ENCODE measurements at regions not wholly inside any gene's neighbourhood (a gene's known extent, or its start where the extent isn't known, plus 50 kb on each side); places are given as distances from the start of the nearest gene placed in this dataset.

DNA sequence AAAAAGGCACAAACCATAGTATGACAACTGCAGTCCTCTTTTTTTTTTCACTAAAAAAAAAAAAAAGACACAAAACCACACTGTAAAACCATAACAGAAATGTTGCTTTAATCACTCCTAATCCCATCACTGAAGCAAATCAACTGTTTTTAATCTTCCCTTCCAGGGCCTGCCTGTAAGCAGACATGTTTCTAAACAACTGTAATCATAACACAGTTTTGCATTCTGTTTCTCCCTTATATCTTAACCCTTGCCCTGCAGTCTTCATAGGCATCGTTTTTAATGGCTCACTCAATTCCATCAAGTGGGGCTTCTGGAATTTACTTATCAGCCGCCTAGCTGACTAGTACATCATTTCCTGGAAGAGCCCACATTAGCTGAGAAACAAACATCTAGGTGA is 111.0 kb upstream of the SLC25A48 start:
- DNase-seq (ENCODE audit: low spot score): no peak

DNA sequence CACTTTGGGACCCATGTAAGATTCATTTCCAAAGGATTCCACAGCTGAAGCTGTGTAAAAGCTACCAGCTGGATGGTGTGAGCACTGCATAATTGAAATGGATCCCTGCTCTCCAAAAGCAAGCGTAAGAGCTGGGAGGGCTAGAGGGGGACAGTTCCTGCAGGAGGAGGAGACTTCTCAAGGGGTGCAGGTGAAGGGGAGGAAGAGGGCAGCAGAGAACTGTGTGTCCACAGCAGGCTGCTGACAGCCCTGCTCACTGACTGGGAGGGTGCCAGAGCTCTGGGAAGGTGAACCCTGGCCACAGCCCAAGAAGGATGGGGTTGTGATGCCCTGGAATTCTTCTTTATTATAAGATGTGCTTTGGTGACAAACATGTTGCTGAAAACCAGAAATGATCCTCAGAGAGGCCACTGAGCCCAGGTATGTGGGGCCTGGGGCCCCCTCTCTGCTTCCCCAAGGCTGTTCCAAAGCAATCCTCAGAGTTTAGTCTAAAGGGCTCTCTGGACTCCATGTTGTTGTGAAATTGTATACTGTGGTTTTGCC is 112.8 kb upstream of the SLC25A48 start:
- DNase-seq (ENCODE audit: low spot score): no peak

DNA sequence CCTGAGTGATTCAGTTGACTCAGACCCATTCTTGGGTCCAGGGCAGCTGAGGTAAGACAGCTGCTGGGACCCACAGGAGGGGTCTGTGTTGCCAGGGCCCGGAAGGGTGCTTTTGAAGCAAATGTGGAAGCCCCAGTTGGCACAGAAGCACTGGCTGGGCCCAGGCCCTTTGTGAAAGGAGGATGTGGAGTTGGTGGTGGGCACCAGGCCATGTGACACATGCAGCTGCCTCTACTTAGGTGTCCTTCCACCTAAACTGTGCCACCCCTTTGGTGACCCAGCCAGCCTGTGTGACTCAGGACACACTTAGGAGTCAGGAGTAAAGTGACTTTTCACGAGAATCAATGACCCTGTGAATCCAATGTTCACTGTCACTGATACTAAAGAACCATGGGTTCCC is 114.3 kb upstream of the SLC25A48 start:
- no peak for DNase-seq (ENCODE audit: low spot score)

DNA sequence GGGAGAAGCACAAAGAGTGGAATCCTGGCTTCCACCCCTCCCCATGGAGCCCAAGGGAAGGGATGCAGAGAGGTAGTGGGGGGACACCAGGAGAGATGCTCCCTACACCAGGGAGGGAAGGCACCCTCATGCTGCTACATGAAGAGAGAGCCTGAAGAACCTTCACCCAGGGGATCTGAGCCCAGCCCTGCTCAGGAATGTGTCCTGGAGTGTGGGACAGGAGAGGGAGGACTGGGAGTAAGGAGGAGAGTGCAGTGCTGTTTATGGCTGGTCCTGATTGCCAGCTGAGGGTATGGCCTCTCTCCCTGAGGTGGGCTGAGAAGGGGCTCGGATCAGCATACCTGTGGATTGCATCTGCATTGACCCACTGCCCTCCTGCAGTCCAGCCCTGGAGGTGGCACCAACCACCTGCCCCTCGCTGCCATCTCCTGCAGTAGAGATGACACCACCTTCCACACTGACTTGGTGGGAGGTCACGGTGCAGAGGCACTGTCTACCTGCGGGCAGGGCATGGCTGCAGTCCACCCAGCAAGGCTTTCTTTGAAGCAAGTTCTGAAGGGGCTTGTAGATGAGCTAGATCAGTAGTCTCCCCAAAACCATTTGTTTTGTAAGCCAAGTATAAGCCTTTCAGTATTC is 114.9 kb upstream of the SLC25A48 start:
- DNase-seq (ENCODE audit: low spot score): no peak

DNA sequence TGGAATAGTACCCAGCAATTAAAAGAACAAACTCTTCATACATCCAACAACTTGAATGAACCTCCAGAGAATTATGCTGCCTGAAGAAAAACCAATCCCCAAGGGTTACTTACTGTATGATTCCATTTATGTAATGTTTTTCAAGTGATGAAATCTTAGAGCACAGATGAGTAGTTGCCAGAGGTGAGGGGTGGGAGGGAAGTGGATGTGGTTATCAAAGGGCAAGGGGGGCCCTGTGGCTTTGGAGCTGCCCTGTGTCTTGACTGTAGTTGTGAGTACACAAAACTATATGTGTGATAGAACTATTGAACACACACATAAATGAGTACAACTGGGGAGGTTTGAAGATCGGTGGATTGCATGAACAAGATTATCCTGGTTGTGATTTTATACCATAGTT is 115.8 kb upstream of the SLC25A48 start:
- DNase-seq (ENCODE audit: low spot score): no peak

DNA sequence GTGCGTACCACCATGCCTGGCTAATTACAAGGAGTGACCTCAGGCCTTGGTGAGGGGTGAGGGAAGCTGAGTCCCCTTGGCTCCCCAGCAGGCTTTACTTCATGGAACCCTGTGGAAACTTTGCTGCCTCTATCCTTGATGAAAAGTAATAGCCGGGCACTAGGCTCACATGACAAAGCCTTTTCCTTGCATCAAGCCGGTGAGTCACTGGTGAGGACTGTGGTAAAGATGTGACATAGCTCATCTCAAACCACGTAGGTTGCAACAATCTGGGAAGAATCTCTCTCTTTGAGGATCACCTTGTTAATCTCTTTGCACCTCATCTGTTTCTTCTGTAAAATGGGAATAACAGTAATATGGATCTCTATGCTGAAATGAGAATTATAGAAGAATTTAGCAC is 116.3 kb upstream of the SLC25A48 start:
- no peak for DNase-seq (ENCODE audit: low spot score)

DNA sequence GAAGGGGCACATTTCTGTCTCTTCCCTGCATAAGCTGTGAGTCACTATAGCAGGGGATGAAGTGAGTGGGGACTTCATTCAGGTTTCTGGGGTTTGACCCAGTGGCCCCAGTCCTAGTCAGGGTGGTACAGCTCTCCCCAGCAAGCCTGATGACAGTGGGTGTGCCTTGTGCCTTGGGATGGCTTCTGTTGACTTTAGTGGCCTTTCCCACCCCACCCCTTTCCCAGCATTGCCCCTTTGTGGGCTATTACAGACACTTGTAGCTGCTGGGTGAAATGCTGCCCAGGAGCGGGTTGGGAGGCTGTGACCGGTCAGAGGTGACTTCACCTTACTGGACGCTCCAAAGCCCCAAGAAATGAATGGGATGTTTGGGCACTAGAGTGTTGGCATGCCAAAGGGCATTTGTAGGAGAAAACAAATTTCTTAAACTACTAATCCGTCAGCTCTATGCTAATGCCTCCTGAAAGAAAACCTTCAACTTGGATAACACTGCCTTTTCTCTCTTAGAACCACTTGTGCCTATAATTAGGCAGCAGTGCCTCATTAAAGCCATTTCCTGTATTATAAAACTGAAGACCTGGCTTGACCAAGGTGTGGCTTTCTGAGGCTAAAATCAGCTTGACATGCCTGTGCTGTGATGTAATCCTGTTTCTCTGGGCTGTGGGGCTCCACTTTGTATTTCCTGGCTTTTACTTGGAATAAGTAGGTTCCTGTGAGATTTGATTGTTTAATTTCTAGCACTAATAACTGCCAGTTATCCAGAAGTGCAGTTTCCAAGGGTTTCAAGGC is 119.0 kb upstream of the SLC25A48 start:
- DNase-seq (ENCODE audit: low spot score): no peak

DNA sequence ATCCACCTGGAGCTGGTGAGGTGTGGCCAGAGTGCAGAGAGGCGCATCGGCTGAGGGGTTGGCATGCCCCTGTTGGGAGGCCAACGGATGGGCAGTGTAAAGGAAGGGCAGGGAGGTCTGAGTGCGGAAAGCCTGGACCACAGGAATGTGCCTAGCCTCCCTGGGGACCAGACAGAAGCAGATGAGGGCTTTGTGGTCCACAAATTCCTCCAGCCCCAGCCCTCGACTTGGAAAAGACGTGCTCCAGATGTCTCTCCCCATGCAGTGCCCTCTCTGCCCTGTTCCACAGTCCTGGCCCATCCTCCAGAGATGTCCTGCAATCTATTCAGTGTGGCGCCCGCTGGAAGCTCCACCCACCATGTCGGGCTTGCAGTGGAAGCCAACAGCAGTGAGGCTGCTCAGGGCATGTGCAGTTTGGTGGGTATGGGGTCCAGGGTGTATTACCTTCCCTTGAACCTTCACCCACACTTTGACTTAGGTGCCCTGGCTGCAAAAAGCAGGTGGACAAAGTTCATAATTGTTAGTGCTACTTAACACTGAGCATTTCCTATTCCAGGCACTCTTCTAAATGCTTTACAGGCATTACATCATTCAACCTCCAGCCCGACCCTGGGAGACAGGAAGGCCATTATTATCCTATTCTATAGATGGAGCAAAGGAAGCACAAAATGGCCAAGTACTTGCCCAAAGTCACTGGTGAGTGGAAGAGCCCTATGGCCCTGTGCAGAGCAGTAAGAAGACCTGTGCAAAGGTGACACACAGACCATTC is 120.2 kb upstream of the SLC25A48 start:
- DNase-seq (ENCODE audit: low spot score): no peak

DNA sequence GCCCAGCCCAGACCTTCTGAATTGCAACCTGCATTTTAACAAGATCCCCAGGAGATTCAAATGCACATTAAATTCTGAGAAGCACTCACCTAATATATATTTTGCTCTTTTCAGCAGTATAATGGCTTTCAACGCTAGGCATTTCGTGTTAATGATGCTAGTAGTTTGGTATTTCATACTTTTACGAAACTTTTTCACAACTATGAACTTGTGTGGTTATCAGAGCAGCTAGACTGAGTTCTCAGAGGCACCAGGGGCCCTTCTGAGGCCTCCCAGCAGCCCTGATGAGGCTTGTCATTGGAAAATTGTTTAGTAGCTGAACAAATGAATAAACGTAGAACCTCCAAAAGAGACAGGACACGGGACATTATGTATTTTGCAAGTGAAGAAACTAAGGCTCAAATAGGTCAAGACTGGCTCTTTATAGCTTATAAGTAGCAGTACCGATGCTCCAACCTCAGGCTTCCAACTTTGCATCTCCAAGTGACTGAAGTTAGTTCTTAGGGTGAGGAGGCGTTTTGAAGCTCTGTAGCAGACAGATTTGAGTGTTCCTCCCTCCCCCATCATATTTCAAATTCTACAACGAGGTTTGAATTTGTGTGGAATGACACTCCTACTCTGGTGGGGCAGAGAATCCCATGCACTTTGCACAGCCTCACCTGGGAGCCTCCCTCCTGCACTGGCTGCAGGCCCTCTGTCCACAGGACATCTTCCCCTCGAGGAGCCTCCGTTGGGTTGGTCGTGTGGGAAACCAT is 121.1 kb upstream of the SLC25A48 start:
- no peak for DNase-seq (ENCODE audit: low spot score)

DNA sequence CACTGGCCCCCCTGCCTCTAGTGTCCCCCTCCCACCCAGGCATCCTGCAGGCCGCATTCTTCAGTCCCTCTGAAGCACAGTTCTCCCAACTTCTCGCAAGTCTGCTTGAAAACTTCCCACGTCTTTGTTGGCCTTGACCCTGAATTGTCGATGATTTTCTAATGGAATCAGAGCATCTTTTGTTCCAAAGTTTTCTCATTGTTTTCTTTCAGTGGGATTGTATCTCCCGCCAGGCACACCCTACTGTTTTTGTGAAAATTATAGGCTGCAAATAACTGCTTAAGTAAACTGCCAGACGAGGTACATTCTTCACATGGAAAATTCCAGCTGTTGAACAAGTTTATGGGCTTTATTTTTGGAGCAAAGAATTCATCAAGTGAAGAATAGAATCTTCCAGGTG is 122.6 kb upstream of the SLC25A48 start:
- DNase-seq (ENCODE audit: low spot score): peak; percentile 34

DNA sequence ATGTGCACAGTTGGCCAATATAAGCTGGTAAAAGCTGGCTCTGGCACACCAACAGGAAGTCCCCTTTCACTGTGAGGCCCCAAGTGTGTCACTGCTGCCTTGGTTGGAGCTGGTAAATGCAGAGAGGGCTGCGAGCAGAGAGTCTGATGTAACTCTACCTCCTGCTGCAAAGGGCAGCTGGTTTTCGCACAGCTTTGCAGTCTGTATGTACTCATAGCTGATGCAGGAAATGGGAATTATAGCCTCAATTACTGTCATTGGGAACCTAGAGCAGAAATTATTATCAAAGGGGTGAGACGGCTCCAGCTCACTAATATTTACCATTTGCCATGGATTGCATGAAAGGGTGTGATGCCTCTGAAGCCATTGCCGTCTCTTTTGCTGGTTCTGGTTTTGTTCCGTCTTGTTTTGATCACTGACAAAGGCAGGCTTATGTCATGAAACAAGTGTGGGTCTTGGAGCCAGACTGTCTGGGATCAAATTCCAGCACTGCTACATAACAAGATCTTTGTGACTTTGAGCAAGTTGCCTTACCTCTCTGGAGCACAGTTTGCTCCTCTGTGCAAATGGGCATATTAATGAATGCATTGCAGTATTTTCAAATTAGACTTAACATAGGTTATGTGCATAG is 124.3 kb upstream of the SLC25A48 start:
- peak; percentile 64 for DNase-seq (ENCODE audit: low spot score)

DNA sequence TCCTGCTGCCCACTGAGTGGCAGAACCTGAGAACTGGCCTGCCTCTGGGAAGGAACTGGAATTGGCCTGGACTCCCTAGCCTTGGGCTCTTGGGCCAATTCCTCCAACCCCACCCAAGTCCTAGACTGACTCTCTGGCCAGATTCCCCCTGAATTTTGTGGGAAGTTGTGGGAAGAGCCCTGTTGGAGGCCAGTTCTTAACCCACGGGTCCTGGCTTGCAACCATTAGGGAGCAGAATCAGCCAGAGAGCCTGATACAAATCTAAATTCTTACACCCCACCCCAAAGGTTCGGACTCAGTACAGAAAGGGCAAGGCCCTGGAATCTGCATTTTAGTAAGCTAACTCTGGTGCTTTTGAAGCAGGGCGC is 125.3 kb upstream of the SLC25A48 start:
- DNase-seq (ENCODE audit: low spot score): peak; percentile 66

DNA sequence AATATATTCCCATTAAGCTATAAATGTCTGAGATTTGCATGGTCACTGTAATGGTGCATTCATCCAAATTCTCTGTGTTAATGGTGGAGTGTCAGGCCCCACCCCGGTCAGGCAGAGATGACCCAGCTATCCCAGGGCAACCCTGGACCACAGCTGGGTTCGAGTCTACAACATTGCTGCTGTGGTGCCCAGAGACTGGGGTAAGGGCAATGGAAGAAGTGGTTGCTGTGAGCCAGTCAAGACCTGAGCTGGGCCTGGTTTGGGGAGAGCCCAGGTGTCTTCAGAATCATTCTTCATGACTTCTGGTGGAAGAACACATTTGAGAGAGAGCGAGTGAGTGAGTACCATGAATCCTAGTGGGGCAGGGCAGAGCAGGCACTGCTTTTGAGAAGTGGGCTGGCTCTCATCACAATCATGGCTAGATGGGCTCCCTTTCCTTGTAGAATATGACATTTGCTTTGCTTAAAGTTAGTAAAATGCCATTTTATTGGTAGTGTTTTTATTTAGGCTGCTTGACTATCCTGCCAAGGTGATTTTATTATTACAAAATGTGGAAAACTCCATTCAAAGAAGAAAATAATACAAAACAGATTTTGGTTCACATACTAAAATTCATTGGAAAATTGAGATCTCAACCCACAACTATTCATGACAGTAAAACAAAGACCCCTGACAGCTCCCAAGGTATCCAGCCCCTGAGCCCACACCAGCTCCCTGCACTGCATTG is 125.8 kb upstream of the SLC25A48 start:
- peak; percentile 41 for DNase-seq (ENCODE audit: low spot score)

DNA sequence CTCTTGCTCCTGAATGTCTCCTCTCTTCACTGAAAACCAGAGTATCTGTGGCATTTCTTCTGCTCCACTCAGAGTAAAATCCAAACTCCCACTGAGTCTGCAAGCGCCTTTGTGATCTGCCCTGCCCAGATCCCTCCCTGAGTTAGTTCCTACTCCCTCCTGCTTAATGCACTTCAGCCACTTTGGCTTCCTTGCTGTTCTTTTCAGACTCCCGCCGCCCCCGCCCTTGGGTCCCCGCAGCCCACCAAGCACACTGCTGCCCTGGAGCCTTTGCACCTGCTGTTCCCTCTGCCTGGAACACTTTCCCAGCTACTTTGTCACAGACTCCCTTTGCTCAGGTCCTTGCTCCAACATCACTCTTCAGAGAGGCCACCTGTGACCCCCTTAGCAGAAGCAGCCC is 127.2 kb upstream of the SLC25A48 start:
- DNase-seq (ENCODE audit: low spot score): peak; percentile 41

DNA sequence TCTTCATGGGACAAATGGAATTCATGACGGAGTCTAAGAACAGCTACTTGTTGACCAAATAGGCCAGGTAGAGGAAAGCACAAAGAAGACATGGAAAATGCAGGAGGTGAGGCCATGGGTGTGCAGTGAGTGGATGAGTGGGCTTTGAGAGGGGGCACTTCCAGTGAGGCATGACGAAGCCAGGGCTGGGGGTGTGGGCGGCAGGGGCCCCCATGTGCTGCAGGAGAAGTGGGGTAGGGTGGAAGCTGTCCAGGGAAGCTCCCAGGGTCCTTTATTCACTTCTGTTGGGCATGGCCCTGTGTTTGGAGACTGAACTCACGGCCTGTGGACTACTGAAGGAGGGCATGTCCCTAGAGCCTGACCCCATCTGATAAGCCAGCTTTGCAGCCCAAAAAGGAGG is 127.6 kb upstream of the SLC25A48 start:
- DNase-seq (ENCODE audit: low spot score): peak; percentile 42

DNA sequence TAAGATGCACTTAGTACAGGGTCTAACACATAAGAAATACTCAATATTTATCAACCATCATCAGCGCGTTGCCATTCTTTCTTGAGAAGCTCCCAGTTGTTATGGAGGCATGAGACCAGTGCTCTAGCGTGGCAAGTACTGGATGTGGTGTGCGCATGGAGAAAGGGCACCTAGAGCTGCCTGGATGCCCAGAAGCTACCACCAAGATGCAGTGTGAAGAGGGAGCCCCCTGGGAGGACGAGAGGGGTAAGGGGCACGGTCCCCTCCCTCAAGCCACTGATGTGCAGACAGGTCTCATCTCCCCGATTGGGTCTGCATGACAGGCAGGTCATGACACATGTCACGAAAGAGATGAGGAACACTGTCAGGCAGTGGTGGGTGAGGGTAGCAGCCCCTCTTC is 127.7 kb upstream of the CXCL14 start:
- peak; percentile 11 for DNase-seq (ENCODE audit: low spot score)

DNA sequence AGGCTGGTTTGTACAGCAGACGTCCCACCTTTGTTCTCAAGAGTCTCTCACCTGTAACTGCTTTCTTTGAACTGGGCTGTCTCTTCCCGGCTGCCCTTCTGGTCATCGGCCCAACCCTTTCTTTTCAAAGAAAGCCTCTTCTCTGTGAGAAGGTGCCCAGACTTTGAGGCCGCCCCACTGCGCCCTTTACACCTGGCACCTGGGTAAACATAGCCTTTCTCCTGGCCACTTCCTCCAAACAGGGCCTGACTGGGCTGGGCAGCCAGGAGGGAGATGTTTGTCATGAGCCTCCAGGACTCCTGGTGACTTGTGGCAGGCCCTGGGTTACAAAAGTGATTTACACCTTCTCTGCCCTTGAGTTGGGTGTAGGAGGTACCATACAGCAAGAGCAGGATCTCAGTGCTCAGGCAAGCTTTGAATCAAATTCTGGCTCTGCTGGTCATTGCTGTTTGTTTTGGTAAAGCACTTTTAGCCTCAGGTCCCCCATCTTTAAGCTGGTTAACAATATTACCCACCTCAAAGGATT is 127.2 kb upstream of the CXCL14 start:
- peak; percentile 28 for DNase-seq (ENCODE audit: low spot score)

DNA sequence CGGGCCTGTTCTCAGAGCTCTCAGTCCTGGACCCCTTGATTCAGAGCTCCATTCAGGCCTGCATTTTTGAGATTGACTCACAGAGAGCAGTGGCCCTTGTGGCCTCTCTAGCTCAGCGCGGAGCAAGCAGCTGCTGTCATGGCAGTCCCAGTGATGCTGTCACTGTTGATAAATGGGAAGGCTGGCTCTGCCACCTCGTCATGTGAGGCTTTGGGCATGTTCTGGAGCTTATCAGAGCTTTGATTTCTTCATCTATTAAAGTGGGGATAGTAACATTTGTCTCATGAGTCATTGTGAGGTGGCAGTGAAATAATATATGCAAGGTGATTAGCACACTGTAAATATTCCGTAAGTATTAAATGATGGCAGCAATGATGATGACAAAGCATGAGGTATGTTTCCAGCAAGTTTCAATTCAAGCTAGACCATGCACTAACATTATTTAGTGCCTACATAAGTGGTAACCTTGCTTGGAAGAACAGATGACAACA is 126.4 kb upstream of the CXCL14 start:
- peak; percentile 20 for DNase-seq (ENCODE audit: low spot score)

DNA sequence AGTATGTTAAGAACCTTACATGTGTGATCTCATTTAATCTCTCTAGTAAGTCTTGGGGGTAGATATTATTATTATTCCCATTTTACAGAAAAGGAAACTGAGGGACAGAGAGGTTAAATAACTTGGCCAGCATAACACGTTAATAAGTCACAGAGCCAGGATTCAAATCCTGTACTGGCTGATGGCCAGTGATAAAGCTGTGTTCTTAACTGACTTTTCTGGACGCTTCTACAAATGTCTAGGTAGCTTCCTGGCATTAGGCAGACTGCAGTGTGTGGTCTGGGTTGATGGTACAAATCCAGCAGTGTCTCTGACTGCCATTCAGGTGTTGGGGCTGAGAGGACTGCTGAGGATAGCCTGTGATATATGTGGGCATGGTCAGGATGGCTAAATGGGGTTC is 125.8 kb upstream of the CXCL14 start:
- peak; percentile 28 for DNase-seq (ENCODE audit: low spot score)

DNA sequence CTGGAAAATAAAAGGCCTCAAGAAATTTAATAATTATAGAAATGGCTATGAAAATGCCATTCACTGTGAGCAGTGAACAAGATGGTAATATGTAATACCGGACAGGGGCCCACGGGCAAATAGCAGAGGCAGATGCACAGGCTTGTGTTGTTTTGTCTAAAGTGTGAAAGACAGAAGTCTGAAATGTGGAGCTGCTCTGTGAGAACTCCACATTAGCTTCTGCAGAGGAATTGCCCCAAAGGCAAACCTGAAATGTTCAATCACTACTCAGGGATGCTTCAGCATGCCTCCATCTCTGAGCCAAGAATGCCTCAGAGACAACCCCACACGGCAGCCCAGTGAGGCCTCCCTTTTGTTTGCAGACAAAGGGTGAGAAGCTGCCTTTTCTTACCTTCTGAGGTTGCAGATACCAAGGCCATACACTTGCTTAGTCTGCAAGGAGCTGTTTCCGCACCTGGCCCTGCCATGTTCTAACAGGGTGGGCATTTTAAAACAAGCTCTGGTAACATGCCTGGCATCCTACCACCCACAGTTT is 124.3 kb upstream of the CXCL14 start:
- peak; percentile 28 for DNase-seq (ENCODE audit: low spot score)

Data from left forelimb (tissue), 1 donor.